ENCODE measurements at regions not wholly inside any gene's neighbourhood (a gene's known extent, or its start where the extent isn't known, plus 50 kb on each side); places are given as distances from the start of the nearest gene placed in this dataset.

DNA sequence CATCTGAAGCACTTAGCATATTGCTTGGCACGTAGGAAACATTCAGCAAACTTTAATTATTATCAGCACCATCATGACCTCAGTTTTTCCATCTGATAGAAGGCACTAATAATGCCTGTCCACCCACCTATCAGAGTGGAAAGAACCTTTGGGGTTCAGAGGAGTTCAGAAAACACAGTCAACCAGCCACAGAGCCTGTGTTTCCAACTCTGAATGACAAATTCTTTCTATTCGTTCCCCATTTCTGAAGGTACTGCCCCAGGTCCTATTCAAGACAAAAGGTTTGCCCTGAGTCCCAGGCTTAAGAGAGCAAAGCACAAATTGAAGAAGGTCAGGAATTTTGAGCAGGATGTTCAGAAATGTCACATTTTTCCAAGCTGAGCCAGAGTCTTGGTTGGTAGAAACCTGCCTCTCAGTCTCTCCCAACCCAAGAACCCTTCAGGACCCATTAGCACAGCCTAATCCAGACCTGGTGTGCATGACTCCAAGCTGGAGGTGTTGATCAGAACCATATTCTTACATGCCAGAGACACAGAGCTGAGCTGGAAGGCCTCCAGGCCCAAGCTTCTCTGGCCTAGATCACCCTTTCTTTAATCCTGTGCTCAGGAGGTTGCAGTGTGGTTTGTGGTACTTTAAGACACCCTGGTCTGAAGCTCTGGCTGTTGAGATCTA is 114.4 kb downstream of the TBX5 start:
- TF ChIP-seq, protein P1, sequence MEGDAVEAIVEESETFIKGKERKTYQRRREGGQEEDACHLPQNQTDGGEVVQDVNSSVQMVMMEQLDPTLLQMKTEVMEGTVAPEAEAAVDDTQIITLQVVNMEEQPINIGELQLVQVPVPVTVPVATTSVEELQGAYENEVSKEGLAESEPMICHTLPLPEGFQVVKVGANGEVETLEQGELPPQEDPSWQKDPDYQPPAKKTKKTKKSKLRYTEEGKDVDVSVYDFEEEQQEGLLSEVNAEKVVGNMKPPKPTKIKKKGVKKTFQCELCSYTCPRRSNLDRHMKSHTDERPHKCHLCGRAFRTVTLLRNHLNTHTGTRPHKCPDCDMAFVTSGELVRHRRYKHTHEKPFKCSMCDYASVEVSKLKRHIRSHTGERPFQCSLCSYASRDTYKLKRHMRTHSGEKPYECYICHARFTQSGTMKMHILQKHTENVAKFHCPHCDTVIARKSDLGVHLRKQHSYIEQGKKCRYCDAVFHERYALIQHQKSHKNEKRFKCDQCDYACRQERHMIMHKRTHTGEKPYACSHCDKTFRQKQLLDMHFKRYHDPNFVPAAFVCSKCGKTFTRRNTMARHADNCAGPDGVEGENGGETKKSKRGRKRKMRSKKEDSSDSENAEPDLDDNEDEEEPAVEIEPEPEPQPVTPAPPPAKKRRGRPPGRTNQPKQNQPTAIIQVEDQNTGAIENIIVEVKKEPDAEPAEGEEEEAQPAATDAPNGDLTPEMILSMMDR (IDR thresholded peaks at IDR 0.05; ENCODE audit: poor library complexity, severe bottlenecking): no peak
- TF ChIP-seq, protein P2, sequence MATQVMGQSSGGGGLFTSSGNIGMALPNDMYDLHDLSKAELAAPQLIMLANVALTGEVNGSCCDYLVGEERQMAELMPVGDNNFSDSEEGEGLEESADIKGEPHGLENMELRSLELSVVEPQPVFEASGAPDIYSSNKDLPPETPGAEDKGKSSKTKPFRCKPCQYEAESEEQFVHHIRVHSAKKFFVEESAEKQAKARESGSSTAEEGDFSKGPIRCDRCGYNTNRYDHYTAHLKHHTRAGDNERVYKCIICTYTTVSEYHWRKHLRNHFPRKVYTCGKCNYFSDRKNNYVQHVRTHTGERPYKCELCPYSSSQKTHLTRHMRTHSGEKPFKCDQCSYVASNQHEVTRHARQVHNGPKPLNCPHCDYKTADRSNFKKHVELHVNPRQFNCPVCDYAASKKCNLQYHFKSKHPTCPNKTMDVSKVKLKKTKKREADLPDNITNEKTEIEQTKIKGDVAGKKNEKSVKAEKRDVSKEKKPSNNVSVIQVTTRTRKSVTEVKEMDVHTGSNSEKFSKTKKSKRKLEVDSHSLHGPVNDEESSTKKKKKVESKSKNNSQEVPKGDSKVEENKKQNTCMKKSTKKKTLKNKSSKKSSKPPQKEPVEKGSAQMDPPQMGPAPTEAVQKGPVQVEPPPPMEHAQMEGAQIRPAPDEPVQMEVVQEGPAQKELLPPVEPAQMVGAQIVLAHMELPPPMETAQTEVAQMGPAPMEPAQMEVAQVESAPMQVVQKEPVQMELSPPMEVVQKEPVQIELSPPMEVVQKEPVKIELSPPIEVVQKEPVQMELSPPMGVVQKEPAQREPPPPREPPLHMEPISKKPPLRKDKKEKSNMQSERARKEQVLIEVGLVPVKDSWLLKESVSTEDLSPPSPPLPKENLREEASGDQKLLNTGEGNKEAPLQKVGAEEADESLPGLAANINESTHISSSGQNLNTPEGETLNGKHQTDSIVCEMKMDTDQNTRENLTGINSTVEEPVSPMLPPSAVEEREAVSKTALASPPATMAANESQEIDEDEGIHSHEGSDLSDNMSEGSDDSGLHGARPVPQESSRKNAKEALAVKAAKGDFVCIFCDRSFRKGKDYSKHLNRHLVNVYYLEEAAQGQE (IDR thresholded peaks at IDR 0.05; ENCODE audit: borderline replicate concordance): no peak
- TF ChIP-seq POLR2AphosphoS5 (IDR thresholded peaks at IDR 0.05): no peak
- no peak for TF ChIP-seq EZH2 (IDR thresholded peaks at IDR 0.05; ENCODE audit: borderline replicate concordance, insufficient read depth, low read length, poor library complexity, severe bottlenecking)
- no peak for TF ChIP-seq RAD21 (conservative IDR thresholded peaks at IDR 0.05)
- TF ChIP-seq TAF1 (IDR thresholded peaks at IDR 0.05; ENCODE audit: low read depth): no peak

Measured in neural cell (in vitro differentiated cells).